SK-N-SH (cell line): ENCODE measurements at regions not wholly inside any gene's neighbourhood (a gene's known extent, or its start where the extent isn't known, plus 50 kb on each side); places are given as distances from the start of the nearest gene placed in this dataset.

Source experiments
- CTCF ChIA-PET: fragments of 300-600, 350-600 bp; formaldehyde crosslinking; extraction: SDS; loops from one replicate; lab custom pipeline; 2021; lab: Yijun Ruan, JAX
- POLR2A ChIA-PET: fragments of 350-600 bp; sonication (Branson Sonifier 250); formaldehyde crosslinking; extraction: SDS; loops from one replicate; lab custom pipeline; 2020; ENCODE audit warnings: antibody characterized with exemption, inconsistent platforms; lab: Yijun Ruan, JAX
- DNase-seq: peaks from one replicate; pipeline ENCODE4 v3.0.0; 2012
- H2AFZ ChIP-seq: fragments of 200-600 bp; sonication (generic); 2 replicates; pipeline ENCODE4 v1.8.1; 2016; ENCODE audit warnings: antibody characterized with exemption, mild to moderate bottlenecking, low read depth
- H3F3A ChIP-seq: fragments of 200-600 bp; sonication (generic); replicated peaks from 2 replicates; pipeline ENCODE3; 2016; ENCODE audit warnings: antibody characterized with exemption, mild to moderate bottlenecking; ENCODE audit not compliant: insufficient read depth
- H3K27ac ChIP-seq, 2 experiments: fragments of 200-500 bp in 1 of 2; fragments of 200-600 bp in 1 of 2; sonication (Bioruptor generic) in 1 of 2; sonication (generic), shearing (Covaris generic) in 1 of 2; 2 replicates each; pipeline versions ENCODE4 v1.5.1 to v1.6.1; 2014 to 2016; ENCODE audit warnings: low read depth in 2 of 2, inconsistent platforms in 1 of 2, low read length in 1 of 2, mild to moderate bottlenecking in 1 of 2, mixed read lengths in 1 of 2
- H3K27me3 ChIP-seq: fragments of 200-600 bp; sonication (generic), shearing (Covaris generic); 2 replicates; pipeline ENCODE4 v1.6.1; 2016; ENCODE audit warnings: mixed run types; ENCODE audit not compliant: insufficient read depth
- H3K36me3 ChIP-seq, 2 experiments: fragments of 200-500 bp in 1 of 2; fragments of 200-600 bp in 1 of 2; sonication (Bioruptor generic) in 1 of 2; sonication (generic) in 1 of 2; replicated peaks in 1 of 2; 2 replicates each; pipeline versions ENCODE3 to v1.5.1; 2014 to 2016; ENCODE audit warnings: low read length in 1 of 2, mild to moderate bottlenecking in 1 of 2; ENCODE audit not compliant: insufficient read depth in 2 of 2, control insufficient read depth in 1 of 2
- H3K4me1 ChIP-seq, 2 experiments: fragments of 200-500 bp in 1 of 2; fragments of 200-600 bp in 1 of 2; sonication (Bioruptor generic) in 1 of 2; sonication (generic), shearing (Covaris generic) in 1 of 2; 2 replicates each; pipeline versions ENCODE4 v1.5.1 to v1.6.1; 2014 to 2016; ENCODE audit warnings: low read depth in 1 of 2, low read length in 1 of 2, mixed run types in 1 of 2; ENCODE audit not compliant: insufficient read depth in 2 of 2, control insufficient read depth in 1 of 2
- H3K4me2 ChIP-seq: fragments of 200-600 bp; sonication (generic), shearing (Covaris generic); 2 replicates; pipeline ENCODE4 v1.6.1; 2017; ENCODE audit warnings: mixed run types
- H3K4me3 ChIP-seq, 2 experiments: fragments of 200-500 bp in 1 of 2; fragments of 200-600 bp in 1 of 2; sonication (Bioruptor generic) in 1 of 2; sonication (generic), shearing (Covaris generic) in 1 of 2; 2 replicates each; pipeline versions ENCODE4 v1.5.1 to v1.8.1; 2014 to 2016; ENCODE audit warnings: low read depth in 2 of 2, inconsistent platforms in 1 of 2, low read length in 1 of 2, mild to moderate bottlenecking in 1 of 2, mixed read lengths in 1 of 2, moderate library complexity in 1 of 2
- H3K79me2 ChIP-seq: fragments of 200-600 bp; sonication (generic); 2 replicates; pipeline ENCODE4 v1.8.1; 2017; ENCODE audit warnings: mild to moderate bottlenecking; ENCODE audit not compliant: insufficient read depth
- H3K9ac ChIP-seq: fragments of 200-600 bp; sonication (generic); 2 replicates; pipeline ENCODE4 v1.6.1; 2017; ENCODE audit warnings: mixed run types
- H3K9me2 ChIP-seq: fragments of 200-600 bp; sonication (generic); 2 replicates; pipeline ENCODE4 v1.6.1; 2017; ENCODE audit warnings: mixed run types
- H3K9me3 ChIP-seq: fragments of 200-600 bp; sonication (generic); 2 replicates; pipeline ENCODE4 v1.6.1; 2017; ENCODE audit warnings: mixed run types, mild to moderate bottlenecking, moderate library complexity
- H4K20me1 ChIP-seq: fragments of 200-600 bp; sonication (generic); 2 replicates; pipeline ENCODE4 v1.6.1; 2017; ENCODE audit warnings: mild to moderate bottlenecking, mixed run types; ENCODE audit not compliant: insufficient read depth
- ELF1 ChIP-seq: IDR thresholded peaks from 2 replicates; pipeline ENCODE4 v1.4.0; 2012
- FOSL2 ChIP-seq: IDR thresholded peaks from 2 replicates; pipeline ENCODE4 v1.4.0; 2012; ENCODE audit warnings: low read depth, mild to moderate bottlenecking, moderate library complexity, borderline replicate concordance
- JUND ChIP-seq: IDR thresholded peaks from 2 replicates; pipeline ENCODE4 v1.4.0; 2012
- MEF2A ChIP-seq: IDR thresholded peaks from 2 replicates; pipeline ENCODE4 v1.4.0; 2012; ENCODE audit warnings: low read depth, borderline replicate concordance
- RCOR1 ChIP-seq: fragments of 150-350 bp; IDR thresholded peaks from 2 replicates; pipeline ENCODE4 v1.6.1; 2017; ENCODE audit warnings: antibody characterized with exemption, low read length
- RFX5 ChIP-seq: IDR thresholded peaks from 2 replicates; pipeline ENCODE4 v1.6.1; 2012; ENCODE audit warnings: mild to moderate bottlenecking, improper control_type of control experiment, low read length
- SIN3A ChIP-seq: IDR thresholded peaks from 2 replicates; pipeline ENCODE4 v1.6.1; 2012; ENCODE audit warnings: low read depth, mild to moderate bottlenecking, low read length, moderate library complexity, borderline replicate concordance
- SMC3 ChIP-seq: IDR thresholded peaks from 2 replicates; pipeline ENCODE4 v1.6.1; 2012; ENCODE audit warnings: low read depth, low read length, improper control_type of control experiment
- WGBS: methylation state at CpG from one replicate; pipeline ENCODE4 v1.1.6; 2017; ENCODE audit warnings: low lambda C conversion rate; 5-methylcytosine and 5-hydroxymethylcytosine counted together
- TF ChIP-seq, protein P1 (sequence below): fragments of 200-600 bp; sonication (generic); IDR thresholded peaks from 2 replicates; pipeline ENCODE4 v1.6.1; 2017; ENCODE audit warnings: antibody characterized with exemption, mild to moderate bottlenecking, moderate library complexity
- TF ChIP-seq, protein P2 (sequence below): IDR thresholded peaks from 2 replicates; pipeline ENCODE4; 2012
- TF ChIP-seq, protein P3 (sequence below): fragments of 150-350 bp; IDR thresholded peaks from 2 replicates; pipeline ENCODE4 v1.6.1; 2017; ENCODE audit warnings: antibody characterized with exemption, low read length, low read depth, borderline replicate concordance
- TF ChIP-seq, protein P4 (sequence below): IDR thresholded peaks from 2 replicates; pipeline ENCODE4 v1.4.0; 2012; ENCODE audit warnings: low read depth, borderline replicate concordance

DNA sequence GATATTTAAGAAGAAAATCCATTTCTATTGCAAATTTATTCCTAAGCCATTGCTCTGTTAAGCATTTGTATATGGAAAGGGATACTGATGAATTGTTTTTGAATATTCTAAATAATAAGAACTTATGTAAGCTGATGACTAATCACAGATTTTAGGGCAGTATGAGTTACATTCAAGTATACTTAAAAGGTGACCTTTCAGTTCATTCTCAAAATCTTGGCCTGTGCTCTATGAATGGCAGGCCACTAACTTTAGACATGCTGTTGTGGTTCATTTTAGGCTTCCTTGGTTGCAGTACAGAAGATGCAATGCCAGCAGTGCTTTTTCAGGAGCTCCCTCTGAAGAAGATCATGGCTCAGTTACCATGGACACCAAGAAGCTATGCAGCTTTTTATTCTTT lies 380.4 kb downstream of the CENPW start:
- DNase-seq: no peak
- H3K27ac ChIP-seq: no peak overlapping the region

GRCh38 chr6:126721581-126722160 lies 381.8 kb downstream of the CENPW start:
- H3K27ac ChIP-seq: no peak overlapping the region
- H3K9me3 ChIP-seq: no peaks in the 10 kb centered on the region
- no peaks in the 10 kb centered on the region for H3K79me2 ChIP-seq
- TF ChIP-seq FOSL2: peak; percentile 28; the same call in 1 of the 2 replicates
- TF ChIP-seq, protein P1, sequence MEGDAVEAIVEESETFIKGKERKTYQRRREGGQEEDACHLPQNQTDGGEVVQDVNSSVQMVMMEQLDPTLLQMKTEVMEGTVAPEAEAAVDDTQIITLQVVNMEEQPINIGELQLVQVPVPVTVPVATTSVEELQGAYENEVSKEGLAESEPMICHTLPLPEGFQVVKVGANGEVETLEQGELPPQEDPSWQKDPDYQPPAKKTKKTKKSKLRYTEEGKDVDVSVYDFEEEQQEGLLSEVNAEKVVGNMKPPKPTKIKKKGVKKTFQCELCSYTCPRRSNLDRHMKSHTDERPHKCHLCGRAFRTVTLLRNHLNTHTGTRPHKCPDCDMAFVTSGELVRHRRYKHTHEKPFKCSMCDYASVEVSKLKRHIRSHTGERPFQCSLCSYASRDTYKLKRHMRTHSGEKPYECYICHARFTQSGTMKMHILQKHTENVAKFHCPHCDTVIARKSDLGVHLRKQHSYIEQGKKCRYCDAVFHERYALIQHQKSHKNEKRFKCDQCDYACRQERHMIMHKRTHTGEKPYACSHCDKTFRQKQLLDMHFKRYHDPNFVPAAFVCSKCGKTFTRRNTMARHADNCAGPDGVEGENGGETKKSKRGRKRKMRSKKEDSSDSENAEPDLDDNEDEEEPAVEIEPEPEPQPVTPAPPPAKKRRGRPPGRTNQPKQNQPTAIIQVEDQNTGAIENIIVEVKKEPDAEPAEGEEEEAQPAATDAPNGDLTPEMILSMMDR: no peak
- TF ChIP-seq, protein P2, sequence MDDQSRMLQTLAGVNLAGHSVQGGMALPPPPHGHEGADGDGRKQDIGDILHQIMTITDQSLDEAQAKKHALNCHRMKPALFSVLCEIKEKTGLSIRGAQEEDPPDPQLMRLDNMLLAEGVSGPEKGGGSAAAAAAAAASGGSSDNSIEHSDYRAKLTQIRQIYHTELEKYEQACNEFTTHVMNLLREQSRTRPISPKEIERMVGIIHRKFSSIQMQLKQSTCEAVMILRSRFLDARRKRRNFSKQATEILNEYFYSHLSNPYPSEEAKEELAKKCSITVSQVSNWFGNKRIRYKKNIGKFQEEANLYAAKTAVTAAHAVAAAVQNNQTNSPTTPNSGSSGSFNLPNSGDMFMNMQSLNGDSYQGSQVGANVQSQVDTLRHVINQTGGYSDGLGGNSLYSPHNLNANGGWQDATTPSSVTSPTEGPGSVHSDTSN: no peak
- no peaks in the 10 kb centered on the region for H3K36me3 ChIP-seq
- ChIA-PET CTCF (no interaction called here), POLR2A (no interaction called here)
- no peaks in the 10 kb centered on the region for H3K4me1 ChIP-seq
- no peak for DNase-seq
- no peak overlapping the region for H3K9ac ChIP-seq
- no peaks in the 10 kb centered on the region for H3K27me3 ChIP-seq
- H2AFZ ChIP-seq: no peak overlapping the region
- no peaks in the 10 kb centered on the region for H4K20me1 ChIP-seq
- H3K4me2 ChIP-seq: no peak overlapping the region
- H3K4me3 ChIP-seq: no peak overlapping the region
- WGBS: 17% methylated on average over 1 of the region's 1 CpG
- H3F3A ChIP-seq: no peaks in the 10 kb centered on the region
- no peaks in the 10 kb centered on the region for H3K9me2 ChIP-seq

More for the DNA sequence above, 380.4 kb downstream of the CENPW start:
- Histone ChIP-seq H3K79me2 (no peaks in the 10 kb centered on the region), H3K9me2 (no peaks in the 10 kb centered on the region), H3K9ac (no peak overlapping the region), H2AFZ (0 out of 2 replicates have a peak overlapping the region, but pooled peaks have one; percentile 38), H3F3A (no peaks in the 10 kb centered on the region), H3K36me3 (no peaks in the 10 kb centered on the region), H3K4me1 (no peaks in the 10 kb centered on the region), H3K4me2 (no peak overlapping the region), H3K27me3 (no peaks in the 10 kb centered on the region), H3K4me3 (no peak overlapping the region), H3K9me3 (no peaks in the 10 kb centered on the region), H4K20me1 (no peaks in the 10 kb centered on the region)
- TF ChIP-seq MEF2A: no peak
- no peak for TF ChIP-seq SIN3A
- no peak for TF ChIP-seq SMC3
- TF ChIP-seq JUND: no peak
- TF ChIP-seq, protein P3, sequence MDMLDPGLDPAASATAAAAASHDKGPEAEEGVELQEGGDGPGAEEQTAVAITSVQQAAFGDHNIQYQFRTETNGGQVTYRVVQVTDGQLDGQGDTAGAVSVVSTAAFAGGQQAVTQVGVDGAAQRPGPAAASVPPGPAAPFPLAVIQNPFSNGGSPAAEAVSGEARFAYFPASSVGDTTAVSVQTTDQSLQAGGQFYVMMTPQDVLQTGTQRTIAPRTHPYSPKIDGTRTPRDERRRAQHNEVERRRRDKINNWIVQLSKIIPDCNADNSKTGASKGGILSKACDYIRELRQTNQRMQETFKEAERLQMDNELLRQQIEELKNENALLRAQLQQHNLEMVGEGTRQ: no peak
- TF ChIP-seq, protein P4, sequence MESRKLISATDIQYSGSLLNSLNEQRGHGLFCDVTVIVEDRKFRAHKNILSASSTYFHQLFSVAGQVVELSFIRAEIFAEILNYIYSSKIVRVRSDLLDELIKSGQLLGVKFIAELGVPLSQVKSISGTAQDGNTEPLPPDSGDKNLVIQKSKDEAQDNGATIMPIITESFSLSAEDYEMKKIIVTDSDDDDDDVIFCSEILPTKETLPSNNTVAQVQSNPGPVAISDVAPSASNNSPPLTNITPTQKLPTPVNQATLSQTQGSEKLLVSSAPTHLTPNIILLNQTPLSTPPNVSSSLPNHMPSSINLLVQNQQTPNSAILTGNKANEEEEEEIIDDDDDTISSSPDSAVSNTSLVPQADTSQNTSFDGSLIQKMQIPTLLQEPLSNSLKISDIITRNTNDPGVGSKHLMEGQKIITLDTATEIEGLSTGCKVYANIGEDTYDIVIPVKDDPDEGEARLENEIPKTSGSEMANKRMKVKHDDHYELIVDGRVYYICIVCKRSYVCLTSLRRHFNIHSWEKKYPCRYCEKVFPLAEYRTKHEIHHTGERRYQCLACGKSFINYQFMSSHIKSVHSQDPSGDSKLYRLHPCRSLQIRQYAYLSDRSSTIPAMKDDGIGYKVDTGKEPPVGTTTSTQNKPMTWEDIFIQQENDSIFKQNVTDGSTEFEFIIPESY: no peak
- no peak for TF ChIP-seq ELF1
- no peak for TF ChIP-seq RFX5
- TF ChIP-seq, protein P1: no peak
- no peak for TF ChIP-seq RCOR1
- ChIA-PET CTCF (interaction anchor here (0.9 kb wide), 1 partner anchor 13 kb away, joined by 3 read pairs; no protein-coding TSS in a partner anchor), POLR2A (no interaction called here)
